ENCODE measurements at regions not wholly inside any gene's neighbourhood (a gene's known extent, or its start where the extent isn't known, plus 50 kb on each side); places are given as distances from the start of the nearest gene placed in this dataset.

- no peak overlapping the region for H3K4me3 ChIP-seq
These were observed 168.6 kb upstream of the IFNG-AS1 start for GRCh38 chr12:67820694-67821093.

GRCh38 chr12:67822826-67823225 lies 166.4 kb upstream of the IFNG-AS1 start:
- no peaks in the 10 kb centered on the region for H3K36me3 ChIP-seq (ENCODE audit: control insufficient read depth in 4 of 4, insufficient read depth in 4 of 4, low read length in 4 of 4)
- no peaks in the 10 kb centered on the region for H3K27me3 ChIP-seq (ENCODE audit: control insufficient read depth in 3 of 3, insufficient read depth in 3 of 3, low read length in 2 of 3)
- no peak overlapping the region for H3K4me3 ChIP-seq
- H3K4me1 ChIP-seq (ENCODE audit: control insufficient read depth in 5 of 5, insufficient read depth in 5 of 5, low read length in 5 of 5) = peaks cover 0 to 9% (median 0%) of the 10 kb centered on the region in 5 donors
- H3K9me3 ChIP-seq (ENCODE audit: control insufficient read depth in 4 of 4, insufficient read depth in 3 of 4, low read length in 3 of 4) = no peaks in the 10 kb centered on the region
- TF ChIP-seq CTCF (IDR thresholded peaks at IDR 0.05; ENCODE audit: control extremely low read depth, extremely low read depth) = no peak
- no peak for DNase-seq
- 99 to 100% methylated on average over 1 of the region's 1 CpG for WGBS, 2 donors
- H3K27ac ChIP-seq (ENCODE audit: low read depth in 1 of 2, low read length in 1 of 2) = no peak overlapping the region
- no peak for ATAC-seq (ENCODE audit: insufficient read depth, low FRiP score)
- H3K9ac ChIP-seq (ENCODE audit: insufficient read depth in 1 of 2, low read length in 2 of 2) = no peak overlapping the region

More at GRCh38 chr12:67820694-67821093, 168.6 kb upstream of the IFNG-AS1 start:
- Histone ChIP-seq H3K27ac (ENCODE audit: low read depth in 1 of 2, low read length in 1 of 2) (no peak overlapping the region), H3K36me3 (ENCODE audit: control insufficient read depth in 4 of 4, insufficient read depth in 4 of 4, low read length in 4 of 4) (no peaks in the 10 kb centered on the region), H3K27me3 (ENCODE audit: control insufficient read depth in 3 of 3, insufficient read depth in 3 of 3, low read length in 2 of 3) (no peaks in the 10 kb centered on the region), H3K9me3 (ENCODE audit: control insufficient read depth in 4 of 4, insufficient read depth in 3 of 4, low read length in 3 of 4) (no peaks in the 10 kb centered on the region), H3K4me1 (ENCODE audit: control insufficient read depth in 5 of 5, insufficient read depth in 5 of 5, low read length in 5 of 5) (no peaks in the 10 kb centered on the region), H3K9ac (ENCODE audit: insufficient read depth in 1 of 2, low read length in 2 of 2) (no peak overlapping the region)
- no peak for DNase-seq
- ATAC-seq (ENCODE audit: insufficient read depth, low FRiP score) = no peak
- 81 to 84% methylated on average over 7 of the region's 7 CpGs for WGBS, 2 donors
- TF ChIP-seq CTCF (IDR thresholded peaks at IDR 0.05; ENCODE audit: control extremely low read depth, extremely low read depth) = no peak

- no peak overlapping the region for H3K4me3 ChIP-seq
- H3K9me3 ChIP-seq (ENCODE audit: control insufficient read depth in 4 of 4, insufficient read depth in 3 of 4, low read length in 3 of 4) = no peaks in the 10 kb centered on the region
- no peak for ATAC-seq (ENCODE audit: insufficient read depth, low FRiP score)
- H3K27me3 ChIP-seq (ENCODE audit: control insufficient read depth in 3 of 3, insufficient read depth in 3 of 3, low read length in 2 of 3) = no peaks in the 10 kb centered on the region
- no peaks in the 10 kb centered on the region for H3K36me3 ChIP-seq (ENCODE audit: control insufficient read depth in 4 of 4, insufficient read depth in 4 of 4, low read length in 4 of 4)
- peaks cover 0 to 12% (median 0%) of the 10 kb centered on the region in 5 donors for H3K4me1 ChIP-seq (ENCODE audit: control insufficient read depth in 5 of 5, insufficient read depth in 5 of 5, low read length in 5 of 5)
- TF ChIP-seq CTCF (IDR thresholded peaks at IDR 0.05; ENCODE audit: control extremely low read depth, extremely low read depth) = no peak
- WGBS, 2 donors = 83 to 91% methylated on average over 2 of the region's 2 CpGs
- DNase-seq = no peak
- no peak overlapping the region for H3K9ac ChIP-seq (ENCODE audit: insufficient read depth in 1 of 2, low read length in 2 of 2)
- H3K27ac ChIP-seq (ENCODE audit: low read depth in 1 of 2, low read length in 1 of 2) = peak overlapping the region in 1 of 2 donors; percentile 33
These were observed 163.1 kb upstream of the IFNG-AS1 start for GRCh38 chr12:67826148-67826547.
